ENCODE measurements at regions not wholly inside any gene's neighbourhood (a gene's known extent, or its start where the extent isn't known, plus 50 kb on each side); places are given as distances from the start of the nearest gene placed in this dataset.

DNA sequence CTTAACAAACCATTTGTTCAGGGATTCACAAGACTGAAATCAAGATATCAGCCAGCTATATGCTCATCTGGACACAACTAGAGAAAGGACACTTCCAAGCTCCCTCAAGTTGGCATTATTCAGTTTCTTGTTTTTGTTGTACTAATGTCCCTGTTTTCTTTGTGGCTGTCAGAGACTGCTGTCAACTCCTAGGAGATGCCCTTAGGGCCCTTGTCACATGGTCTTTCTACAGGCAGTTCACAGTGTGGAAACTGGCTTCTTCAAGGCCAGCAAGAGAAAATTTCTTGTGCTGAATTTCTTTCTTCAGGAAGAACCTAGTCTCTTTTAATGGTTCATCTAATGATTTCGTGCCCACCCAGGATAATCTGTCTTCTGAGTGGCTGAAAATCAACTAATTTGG is 677.2 kb upstream of the MAN1A1 start:
- WGBS (ENCODE audit: insufficient coverage), result no CpG with 5 or more reads among the region's 1 CpG
- DNase-seq, result no peak
- Histone ChIP-seq H3K27ac (ENCODE audit: low read length) (no peak overlapping the region), H3K9me3 (replicated peaks; ENCODE audit: control insufficient read depth, low read depth, low read length) (no peaks in the 10 kb centered on the region), H3K27me3 (ENCODE audit: control insufficient read depth, insufficient read depth, low read length) (no peaks in the 10 kb centered on the region), H3K4me1 (ENCODE audit: control insufficient read depth, insufficient read depth, low read length) (no peaks in the 10 kb centered on the region), H3K36me3 (ENCODE audit: control insufficient read depth, insufficient read depth, low read length) (no peaks in the 10 kb centered on the region), H3K4me3 (ENCODE audit: low read length) (no peak overlapping the region)

DNA sequence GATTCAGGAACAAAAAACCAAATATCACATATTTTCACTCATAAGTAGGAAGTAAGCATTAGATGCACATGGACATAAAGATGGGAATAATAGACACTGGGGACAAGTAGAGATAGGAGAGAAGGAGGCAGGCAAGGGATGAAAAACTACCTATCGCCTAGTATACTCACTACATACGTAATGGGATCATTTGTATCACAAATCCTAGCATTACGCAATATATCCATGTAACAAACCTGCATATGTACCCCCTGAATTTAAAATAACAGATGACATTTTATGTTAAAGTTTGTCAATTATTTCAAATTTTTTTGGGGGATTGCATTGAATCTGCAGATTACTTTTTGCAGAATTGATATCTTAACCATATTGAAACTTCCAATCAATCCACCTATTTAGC is 660.5 kb upstream of the MAN1A1 start:
- no peak overlapping the region for H3K27ac ChIP-seq (ENCODE audit: low read length)
- DNase-seq, result no peak
- WGBS (ENCODE audit: insufficient coverage), result no CpG with 5 or more reads among the region's 3 CpGs
- no peak overlapping the region for H3K4me3 ChIP-seq (ENCODE audit: low read length)
- no peaks in the 10 kb centered on the region for H3K9me3 ChIP-seq (replicated peaks; ENCODE audit: control insufficient read depth, low read depth, low read length)
- H3K36me3 ChIP-seq (ENCODE audit: control insufficient read depth, insufficient read depth, low read length), result no peaks in the 10 kb centered on the region
- H3K27me3 ChIP-seq (ENCODE audit: control insufficient read depth, insufficient read depth, low read length), result no peaks in the 10 kb centered on the region
- H3K4me1 ChIP-seq (ENCODE audit: control insufficient read depth, insufficient read depth, low read length), result no peaks in the 10 kb centered on the region

DNA sequence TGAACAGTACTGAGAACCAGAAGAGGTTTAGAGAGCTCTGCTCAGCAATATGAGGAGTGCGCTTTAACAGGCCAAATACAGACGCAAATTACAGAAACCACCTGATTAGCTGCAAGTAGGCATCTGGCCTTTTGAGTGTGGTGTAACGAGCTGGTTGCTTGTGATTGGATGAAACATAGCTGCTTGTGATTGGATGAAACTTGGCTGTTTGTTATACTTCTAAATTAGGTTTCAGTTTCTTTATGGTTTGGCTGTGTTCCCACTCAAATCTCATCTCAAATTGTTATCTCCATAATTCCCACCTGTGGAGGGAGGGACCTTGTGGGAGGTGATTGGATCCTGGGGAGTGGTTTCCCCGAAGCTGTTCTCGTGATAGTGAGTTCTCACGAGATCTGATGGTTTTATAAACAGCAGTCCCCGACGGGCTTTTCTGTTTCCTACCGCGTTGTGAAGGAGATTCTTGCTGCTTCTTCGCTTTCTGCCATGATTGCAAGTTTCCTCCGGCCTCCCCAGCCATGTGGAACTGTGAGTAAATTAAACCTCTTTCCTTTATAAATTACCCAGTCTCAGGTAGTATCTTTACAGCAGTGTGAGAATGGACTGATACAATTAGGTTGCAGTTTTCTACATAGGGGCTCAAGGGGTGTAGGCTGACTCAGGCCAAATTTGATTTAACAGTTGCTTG is 655.9 kb upstream of the MAN1A1 start:
- H3K27ac ChIP-seq (ENCODE audit: low read length), result no peak overlapping the region
- H3K9me3 ChIP-seq (replicated peaks; ENCODE audit: control insufficient read depth, low read depth, low read length), result no peaks in the 10 kb centered on the region
- no peaks in the 10 kb centered on the region for H3K36me3 ChIP-seq (ENCODE audit: control insufficient read depth, insufficient read depth, low read length)
- no peak overlapping the region for H3K4me3 ChIP-seq (ENCODE audit: low read length)
- 100% methylated on average over 2 of the region's 12 CpGs for WGBS (ENCODE audit: insufficient coverage)
- no peaks in the 10 kb centered on the region for H3K27me3 ChIP-seq (ENCODE audit: control insufficient read depth, insufficient read depth, low read length)
- no peak for DNase-seq
- no peaks in the 10 kb centered on the region for H3K4me1 ChIP-seq (ENCODE audit: control insufficient read depth, insufficient read depth, low read length)

DNA sequence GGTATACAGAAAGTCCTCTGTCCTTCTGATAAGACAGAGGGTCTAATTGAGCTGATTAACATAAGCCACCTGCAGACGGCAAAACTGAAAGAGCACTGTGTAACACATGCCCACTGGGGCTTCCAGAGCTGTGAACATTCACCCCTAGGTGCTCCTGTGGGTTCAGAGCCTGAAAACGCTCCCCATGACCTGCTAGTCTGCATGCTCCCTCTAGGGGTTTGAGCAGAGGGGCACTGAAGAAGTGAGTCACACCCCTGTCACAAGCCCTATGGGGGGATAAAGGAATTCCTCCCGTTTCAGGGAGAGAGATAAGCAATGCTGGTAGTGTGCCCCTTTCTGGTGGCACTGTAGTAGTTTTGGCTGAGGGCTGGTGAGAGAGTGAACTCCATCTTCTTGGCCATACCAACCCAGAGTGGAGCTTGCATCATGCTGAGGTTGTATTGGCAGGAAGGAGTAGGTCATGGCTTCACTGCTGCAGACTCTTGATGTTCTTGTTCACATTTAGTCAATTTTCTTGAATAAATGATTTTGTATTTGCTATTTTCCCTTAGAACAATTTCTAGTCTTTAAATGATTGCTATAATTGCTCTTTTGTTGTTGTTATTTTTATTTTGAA is 637.5 kb upstream of the MAN1A1 start:
- no peaks in the 10 kb centered on the region for H3K9me3 ChIP-seq (replicated peaks; ENCODE audit: control insufficient read depth, low read depth, low read length)
- no peaks in the 10 kb centered on the region for H3K4me1 ChIP-seq (ENCODE audit: control insufficient read depth, insufficient read depth, low read length)
- DNase-seq, result no peak
- no peaks in the 10 kb centered on the region for H3K36me3 ChIP-seq (ENCODE audit: control insufficient read depth, insufficient read depth, low read length)
- whole genome bisulfite sequencing (ENCODE audit: insufficient coverage), result 68% methylated on average over 2 of the region's 3 CpGs
- no peaks in the 10 kb centered on the region for H3K27me3 ChIP-seq (ENCODE audit: control insufficient read depth, insufficient read depth, low read length)
- no peak overlapping the region for H3K27ac ChIP-seq (ENCODE audit: low read length)
- H3K4me3 ChIP-seq (ENCODE audit: low read length), result no peak overlapping the region

DNA sequence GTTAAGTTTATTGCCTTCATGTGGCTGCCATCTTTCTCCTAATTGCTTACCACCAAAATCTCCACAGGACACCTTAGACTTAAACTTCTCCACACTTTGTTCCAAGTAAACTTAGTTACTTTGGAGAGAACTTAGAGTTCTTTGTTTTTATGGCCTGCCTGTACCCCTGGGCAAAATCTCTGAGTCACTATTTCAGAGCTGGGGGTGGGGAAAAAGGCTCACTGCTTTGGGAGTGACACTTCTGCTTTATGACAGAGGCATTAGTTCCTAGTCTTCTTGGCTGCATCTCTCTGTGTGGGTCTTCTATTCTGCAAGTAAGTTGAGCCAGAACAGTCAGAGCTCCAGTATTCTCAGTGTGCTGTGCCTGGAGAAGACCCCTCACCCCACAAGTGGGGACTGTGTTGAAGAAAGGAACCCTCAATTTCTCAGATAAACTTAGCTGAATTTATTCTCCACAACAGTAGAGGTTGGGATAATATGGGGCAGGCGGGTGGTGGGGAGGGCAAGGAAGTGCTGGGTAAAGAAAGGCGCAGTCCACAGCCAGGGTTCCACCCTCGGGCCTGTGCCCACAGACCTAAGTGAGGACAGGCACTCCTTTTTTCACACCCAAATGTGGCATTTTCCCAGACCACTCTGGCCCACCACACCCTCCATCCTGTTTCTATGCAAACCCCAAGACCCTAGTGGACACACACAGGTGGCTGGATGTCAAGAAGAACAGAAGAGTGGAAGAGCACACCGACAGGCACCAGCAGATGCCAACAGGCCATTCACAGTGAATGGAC is 636.6 kb upstream of the MAN1A1 start:
- DNase-seq, result peak; percentile 4
- no peaks in the 10 kb centered on the region for H3K9me3 ChIP-seq (replicated peaks; ENCODE audit: control insufficient read depth, low read depth, low read length)
- H3K36me3 ChIP-seq (ENCODE audit: control insufficient read depth, insufficient read depth, low read length), result no peaks in the 10 kb centered on the region
- no CpG with 5 or more reads among the region's 4 CpGs for WGBS (ENCODE audit: insufficient coverage)
- no peaks in the 10 kb centered on the region for H3K4me1 ChIP-seq (ENCODE audit: control insufficient read depth, insufficient read depth, low read length)
- H3K27me3 ChIP-seq (ENCODE audit: control insufficient read depth, insufficient read depth, low read length), result no peaks in the 10 kb centered on the region
- H3K4me3 ChIP-seq (ENCODE audit: low read length), result no peak overlapping the region
- H3K27ac ChIP-seq (ENCODE audit: low read length), result no peak overlapping the region

DNA sequence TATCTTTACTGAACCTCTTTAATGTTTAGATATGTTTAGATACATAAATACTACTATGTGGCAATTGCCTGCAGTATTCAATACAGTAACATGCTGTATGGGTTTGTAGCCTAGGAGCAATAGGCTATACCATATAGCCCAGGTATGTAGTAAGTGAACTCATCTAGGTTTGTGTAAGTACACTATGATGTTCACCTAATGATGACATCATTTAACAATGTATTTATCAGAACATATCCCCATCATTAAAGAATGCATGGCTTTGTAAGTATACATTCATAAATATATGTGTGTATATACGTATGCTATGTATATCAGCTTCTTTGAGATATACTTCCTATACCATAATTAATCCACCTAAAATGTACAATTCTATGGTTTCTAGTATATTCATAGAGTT is 631.2 kb upstream of the MAN1A1 start:
- Histone ChIP-seq H3K4me1 (ENCODE audit: control insufficient read depth, insufficient read depth, low read length) (no peaks in the 10 kb centered on the region), H3K9me3 (replicated peaks; ENCODE audit: control insufficient read depth, low read depth, low read length) (no peaks in the 10 kb centered on the region), H3K4me3 (ENCODE audit: low read length) (no peak overlapping the region), H3K36me3 (ENCODE audit: control insufficient read depth, insufficient read depth, low read length) (no peaks in the 10 kb centered on the region), H3K27ac (ENCODE audit: low read length) (no peak overlapping the region), H3K27me3 (ENCODE audit: control insufficient read depth, insufficient read depth, low read length) (no peaks in the 10 kb centered on the region)
- no CpG with 5 or more reads among the region's 1 CpG for WGBS (ENCODE audit: insufficient coverage)
- DNase-seq, result no peak

DNA sequence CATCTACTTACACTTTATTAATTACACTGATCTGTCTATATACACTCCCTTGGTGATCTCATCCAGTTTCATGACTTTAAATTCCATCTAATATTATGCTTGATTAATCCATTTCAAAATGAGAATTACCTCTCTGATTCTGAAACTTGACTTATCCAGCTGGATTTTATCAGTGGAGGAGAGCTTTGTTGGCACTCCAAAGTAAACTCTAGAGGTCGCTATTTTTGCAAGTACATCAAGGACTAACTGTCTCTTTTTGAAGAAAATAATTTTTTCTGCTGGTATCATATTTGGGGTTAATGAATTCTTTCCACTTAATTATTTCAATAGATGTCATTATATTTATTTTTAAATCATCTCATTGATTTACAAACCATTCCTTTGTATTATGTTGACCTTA is 630.3 kb upstream of the MAN1A1 start:
- DNase-seq, result no peak
- WGBS (ENCODE audit: insufficient coverage), result no CpG with 5 or more reads among the region's 1 CpG
- no peaks in the 10 kb centered on the region for H3K27me3 ChIP-seq (ENCODE audit: control insufficient read depth, insufficient read depth, low read length)
- no peaks in the 10 kb centered on the region for H3K36me3 ChIP-seq (ENCODE audit: control insufficient read depth, insufficient read depth, low read length)
- no peak overlapping the region for H3K4me3 ChIP-seq (ENCODE audit: low read length)
- no peaks in the 10 kb centered on the region for H3K4me1 ChIP-seq (ENCODE audit: control insufficient read depth, insufficient read depth, low read length)
- no peaks in the 10 kb centered on the region for H3K9me3 ChIP-seq (replicated peaks; ENCODE audit: control insufficient read depth, low read depth, low read length)
- H3K27ac ChIP-seq (ENCODE audit: low read length), result no peak overlapping the region

DNA sequence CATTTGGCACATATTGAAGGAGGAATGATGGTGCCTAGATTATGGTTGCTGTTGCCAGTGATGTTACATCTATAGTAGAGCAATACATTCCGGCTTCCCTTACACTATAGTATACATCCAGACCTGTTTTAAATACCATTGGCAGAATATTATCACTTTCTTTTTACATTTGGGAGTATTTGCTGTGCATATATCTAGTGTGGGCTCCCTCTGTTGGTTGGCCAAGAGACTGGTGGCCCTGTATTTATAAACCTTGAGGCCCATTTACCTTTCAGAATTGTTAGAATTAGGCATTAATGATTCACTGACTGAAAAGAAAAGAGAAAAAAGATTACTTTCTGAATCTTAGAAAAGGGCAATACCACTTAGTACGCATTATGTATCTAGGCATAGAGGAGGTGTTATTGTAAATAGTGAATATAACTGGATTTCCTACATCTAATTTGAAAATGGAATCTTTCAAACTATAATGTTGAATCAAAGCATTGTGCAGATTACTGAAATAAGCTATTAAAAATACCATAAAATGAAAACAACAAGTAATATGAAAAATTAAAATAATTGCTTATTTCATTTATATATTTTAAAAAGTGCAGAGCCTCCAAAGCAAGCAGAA is 628.8 kb upstream of the MAN1A1 start:
- no peaks in the 10 kb centered on the region for H3K36me3 ChIP-seq (ENCODE audit: control insufficient read depth, insufficient read depth, low read length)
- no CpG with 5 or more reads among the region's 2 CpGs for WGBS (ENCODE audit: insufficient coverage)
- H3K27me3 ChIP-seq (ENCODE audit: control insufficient read depth, insufficient read depth, low read length), result no peaks in the 10 kb centered on the region
- H3K27ac ChIP-seq (ENCODE audit: low read length), result no peak overlapping the region
- no peak overlapping the region for H3K4me3 ChIP-seq (ENCODE audit: low read length)
- no peaks in the 10 kb centered on the region for H3K9me3 ChIP-seq (replicated peaks; ENCODE audit: control insufficient read depth, low read depth, low read length)
- DNase-seq, result no peak
- H3K4me1 ChIP-seq (ENCODE audit: control insufficient read depth, insufficient read depth, low read length), result no peaks in the 10 kb centered on the region

DNA sequence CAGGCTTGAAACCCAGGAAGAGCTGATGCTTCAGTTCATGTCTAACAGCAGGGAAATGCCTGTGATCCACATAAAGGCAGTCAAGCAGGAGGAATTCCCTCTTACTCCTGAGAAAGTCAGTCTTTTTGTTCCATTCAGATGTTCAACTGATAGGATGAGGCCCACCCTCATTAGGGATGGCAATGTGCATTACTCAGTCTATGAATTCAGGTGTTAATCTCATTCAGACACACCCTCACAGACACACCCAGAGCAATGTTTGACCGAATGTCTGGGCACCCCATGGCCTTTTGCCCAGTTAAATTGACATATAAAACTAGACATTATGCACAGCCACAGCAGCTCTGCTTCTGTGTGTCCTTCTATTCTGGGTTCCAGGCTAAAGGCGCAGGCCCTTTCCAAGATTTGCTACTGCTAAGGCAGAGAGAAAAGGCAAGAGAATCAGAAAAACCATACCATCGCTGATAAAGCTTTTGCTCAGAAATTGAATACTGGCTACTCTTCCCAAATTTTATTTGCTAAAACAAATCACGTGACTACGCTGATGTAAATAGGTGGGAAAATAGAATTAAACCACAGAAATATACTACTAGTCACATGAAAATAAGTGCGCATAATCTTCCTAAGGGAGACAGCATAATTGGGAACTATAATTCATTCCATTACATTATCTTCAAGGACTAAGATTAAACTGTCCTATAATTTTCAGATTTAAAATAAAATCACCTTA is 625.0 kb upstream of the MAN1A1 start:
- no peaks in the 10 kb centered on the region for H3K27me3 ChIP-seq (ENCODE audit: control insufficient read depth, insufficient read depth, low read length)
- no peak overlapping the region for H3K4me3 ChIP-seq (ENCODE audit: low read length)
- H3K4me1 ChIP-seq (ENCODE audit: control insufficient read depth, insufficient read depth, low read length), result no peaks in the 10 kb centered on the region
- no peak overlapping the region for H3K27ac ChIP-seq (ENCODE audit: low read length)
- no peaks in the 10 kb centered on the region for H3K36me3 ChIP-seq (ENCODE audit: control insufficient read depth, insufficient read depth, low read length)
- H3K9me3 ChIP-seq (replicated peaks; ENCODE audit: control insufficient read depth, low read depth, low read length), result no peaks in the 10 kb centered on the region
- DNase-seq, result no peak
- WGBS (ENCODE audit: insufficient coverage), result 86% methylated on average over 2 of the region's 6 CpGs

DNA sequence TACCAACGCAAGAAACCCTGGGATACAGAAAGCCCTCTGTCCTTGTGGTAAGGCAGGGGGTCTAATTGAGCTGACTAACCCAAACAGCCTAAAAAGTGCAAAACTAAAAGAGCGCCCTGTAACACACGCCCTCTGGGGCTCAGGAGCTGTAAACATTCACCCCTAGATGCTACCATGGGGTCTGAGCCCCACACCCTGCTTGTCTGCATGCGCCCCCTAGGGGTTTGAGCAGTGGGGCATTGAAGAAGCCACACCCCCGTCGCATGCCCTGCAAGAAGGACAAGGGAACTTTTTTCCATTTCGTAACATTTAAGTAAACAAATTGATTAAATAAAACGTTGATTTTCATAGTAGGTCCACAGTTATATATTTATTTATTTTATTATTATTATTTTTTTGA is 616.9 kb upstream of the MAN1A1 start:
- no peaks in the 10 kb centered on the region for H3K4me1 ChIP-seq (ENCODE audit: control insufficient read depth, insufficient read depth, low read length)
- DNase-seq, result no peak
- WGBS (ENCODE audit: insufficient coverage), result 100% methylated on average over 1 of the region's 8 CpGs
- H3K27me3 ChIP-seq (ENCODE audit: control insufficient read depth, insufficient read depth, low read length), result no peaks in the 10 kb centered on the region
- no peaks in the 10 kb centered on the region for H3K9me3 ChIP-seq (replicated peaks; ENCODE audit: control insufficient read depth, low read depth, low read length)
- no peak overlapping the region for H3K27ac ChIP-seq (ENCODE audit: low read length)
- no peaks in the 10 kb centered on the region for H3K36me3 ChIP-seq (ENCODE audit: control insufficient read depth, insufficient read depth, low read length)
- no peak overlapping the region for H3K4me3 ChIP-seq (ENCODE audit: low read length)
